Heart right ventricle (tissue), 16 donors: ENCODE measurements at regions not wholly inside any gene's neighbourhood (a gene's known extent, or its start where the extent isn't known, plus 50 kb on each side); places are given as distances from the start of the nearest gene placed in this dataset.

Experiments used
- ATAC-seq, 8 donors: fragments of 200-7000 bp; cut with Tn5 transposase; one replicate each; pipeline ENCODE4 v1.9.1; 2020; ENCODE audit warnings: mild to moderate bottlenecking in 8 of 8, moderate library complexity in 8 of 8, moderate number of reproducible peaks in 1 of 8
- DNase-seq, 2 donors: peaks; one replicate each; pipeline ENCODE4 v3.0.0-alpha.2; 2020
- H3K27ac ChIP-seq, 10 donors: fragments of 200-600 bp; sonication (generic) in 2 of 10; one replicate each; pipeline versions ENCODE4 v1.5.0 to v1.8.0; 2020 to 2022; ENCODE audit warnings: mild to moderate bottlenecking in 3 of 10
- H3K27me3 ChIP-seq, 7 donors: fragments of 200-600 bp; one replicate each; pipeline ENCODE4 v1.8.0; 2021 to 2022; ENCODE audit warnings: mild to moderate bottlenecking in 2 of 7
- H3K36me3 ChIP-seq, 9 donors: fragments of 200-600 bp; sonication (generic) in 1 of 9; one replicate each; pipeline versions ENCODE4 v1.5.0 to v1.8.0; 2020 to 2022; ENCODE audit warnings: mild to moderate bottlenecking in 2 of 9
- H3K4me1 ChIP-seq, 9 donors: fragments of 200-600 bp; sonication (generic) in 1 of 9; one replicate each; pipeline versions ENCODE4 v1.5.0 to v1.8.0; 2020 to 2022; ENCODE audit warnings: mild to moderate bottlenecking in 4 of 9
- H3K4me3 ChIP-seq, 10 donors: fragments of 200-600 bp; sonication (generic) in 2 of 10; one replicate each; pipeline versions ENCODE4 v1.5.0 to v1.8.0; 2020 to 2022; ENCODE audit warnings: mild to moderate bottlenecking in 7 of 10, moderate library complexity in 2 of 10
- H3K9me3 ChIP-seq, 11 donors: fragments of 200-600 bp in 10 of 11; sonication (generic) in 2 of 11; one replicate each; pipeline versions ENCODE4 v1.5.0 to v1.8.0; 2013 to 2022; ENCODE audit warnings: mild to moderate bottlenecking in 2 of 11, control low read depth in 1 of 11, moderate library complexity in 1 of 11
- CTCF ChIP-seq, 9 donors: fragments of 200-600 bp; sonication (generic) in 2 of 9; IDR thresholded peaks; one replicate each; pipeline versions ENCODE4 v1.5.0 to v1.8.0; 2021 to 2022; ENCODE audit warnings: antibody characterized with exemption in 9 of 9, mild to moderate bottlenecking in 5 of 9, moderate library complexity in 1 of 9
- WGBS, 2 donors: extraction: QIAGEN DNeasy Blood & Tissue Kit; methylation state at CpG; one replicate each; pipeline ENCODE4 v1.1.7; 2013; ENCODE audit warnings: inconsistent platforms in 1 of 2; 5-methylcytosine and 5-hydroxymethylcytosine counted together
- intact Hi-C, 10 donors: fragments of 100-400 bp; cut with DNase I; formaldehyde crosslinking; loops; one replicate each; pipeline versions ENCODE4 v1.11.1 to v1.14.2; 2022
- donor health status: Arrhythmogenic right ventricular cardiomyopathy.
- donor health status: ischemic (EF 13 %, LVEDD 7.1; RV severe dilation, severe dysfunction).
- donor health status: healthy with polysubstance abuse.
- donor health status: DM: no; HTN: yes; CAD: no.
- donor health status: DM: no; HTN: no; CAD: no.
- donor health status: ischemic (EF 25% LVEDD 6.9; RV normal size, moderate dysfunction).
- donor health status: ischemic (EF 25% LVEDD 5.7; RV mildly dilated, moderate dysfunction).
- donor health status: healthy.
- donor health status: DM: yes; HTN: yes; CAD: no.
- donor health status: Ischemic cardiomyopathy.
- donor health status: ischemic (EF 35%, LVEDD 5.7; RV mildly dilated, moderate dysfunction).
- donor health status: nonischemic (EF 11% LVEDD 7.7; RV severe dilation, severe dysfunction).
- donor health status: DM: yes; HTN: yes; CAD: no.
- donor health status: PGD.
- donor health status: ischemic (EF 29% LVEDD 5.4; RV normal size, mild dysfunction).
- donor health status: nonischemic (EF 23%, LVEDD 6.1; RV moderate dilation, normal function).

- DNase-seq, result no peak
These were observed 318.0 kb upstream of the PUM3 start for GRCh38 chr9:3161912-3162311.

GRCh38 chr9:3157011-3157410, 313.1 kb upstream of the PUM3 start:
- WGBS, 2 donors, result 83 to 90% methylated on average over 9 of the region's 9 CpGs
- intact Hi-C loops, result no loop called here

More at GRCh38 chr9:3161912-3162311, 318.0 kb upstream of the PUM3 start:
- Histone ChIP-seq H3K36me3 (no peaks in the 10 kb centered on the region), H3K9me3 (peaks cover 0 to 8% (median 0%) of the 10 kb centered on the region in 11 donors), H3K4me1 (no peaks in the 10 kb centered on the region), H3K27ac (no peak overlapping the region), H3K27me3 (peaks cover 0 to 25% (median 15%) of the 10 kb centered on the region in 7 donors), H3K4me3 (no peak overlapping the region)
- TF ChIP-seq CTCF (IDR thresholded peaks at IDR 0.05), result no peak
- intact Hi-C loops, result loop anchor here in 1 of 10 donors (10.0 kb wide), 1 partner anchor 63 kb away; no protein-coding TSS in a partner anchor
- 83 to 84% methylated on average over 1 of the region's 1 CpG for WGBS, 2 donors
- no peak for ATAC-seq

GRCh38 chr9:3151672-3152576, 308.0 kb upstream of the PUM3 start:
- H3K36me3 ChIP-seq, result no peaks in the 10 kb centered on the region
- intact Hi-C loops, result no loop called here
- ATAC-seq, result no peak

More at GRCh38 chr9:3157011-3157410, 313.1 kb upstream of the PUM3 start:
- DNase-seq (no peak), ATAC-seq (no peak)
- peaks cover 0 to 7% (median 0%) of the 10 kb centered on the region in 11 donors for H3K9me3 ChIP-seq
- peaks cover 0 to 13% (median 5%) of the 10 kb centered on the region in 7 donors for H3K27me3 ChIP-seq
- H3K36me3 ChIP-seq, result no peaks in the 10 kb centered on the region
- TF ChIP-seq CTCF (IDR thresholded peaks at IDR 0.05), result no peak
- H3K4me1 ChIP-seq, result no peaks in the 10 kb centered on the region
- no peak overlapping the region for H3K27ac ChIP-seq
- no peak overlapping the region for H3K4me3 ChIP-seq

GRCh38 chr9:3150074-3150473, 306.2 kb upstream of the PUM3 start:
- peak in 1 of 8 donors; percentile 18 for ATAC-seq
- intact Hi-C loops, result no loop called here

More at GRCh38 chr9:3151672-3152576, 308.0 kb upstream of the PUM3 start:
- H3K27me3 ChIP-seq, result peaks cover 0 to 5% (median 0%) of the 10 kb centered on the region in 7 donors
- WGBS, 2 donors, result 53 to 62% methylated on average over 7 of the region's 7 CpGs
- no peak overlapping the region for H3K4me3 ChIP-seq
- no peaks in the 10 kb centered on the region for H3K4me1 ChIP-seq
- H3K27ac ChIP-seq, result no peak overlapping the region
- no peak for TF ChIP-seq CTCF (IDR thresholded peaks at IDR 0.05)
- no peak for DNase-seq
- H3K9me3 ChIP-seq, result no peaks in the 10 kb centered on the region

More at GRCh38 chr9:3150074-3150473, 306.2 kb upstream of the PUM3 start:
- Histone ChIP-seq H3K36me3 (no peaks in the 10 kb centered on the region), H3K4me3 (no peak overlapping the region), H3K9me3 (no peaks in the 10 kb centered on the region), H3K27me3 (peaks cover 0 to 5% (median 0%) of the 10 kb centered on the region in 7 donors), H3K4me1 (no peaks in the 10 kb centered on the region), H3K27ac (no peak overlapping the region)
- 41 to 47% methylated on average over 3 of the region's 3 CpGs for WGBS, 2 donors
- DNase-seq, result no peak
- TF ChIP-seq CTCF (IDR thresholded peaks at IDR 0.05), result no peak
